AG09309 (cell line): ENCODE measurements at regions not wholly inside any gene's neighbourhood (a gene's known extent, or its start where the extent isn't known, plus 50 kb on each side); places are given as distances from the start of the nearest gene placed in this dataset.

Experiments
- DNase-seq: peaks from one replicate; pipeline ENCODE4 v3.0.0-alpha.2; 2010; ENCODE audit warnings: low read depth
- H3K4me3 ChIP-seq: 2 replicates; pipeline ENCODE4 v1.5.1; 2011; ENCODE audit warnings: mild to moderate bottlenecking, low read depth, low read length, moderate library complexity; ENCODE audit not compliant: control insufficient read depth
- CTCF ChIP-seq: IDR thresholded peaks from 2 replicates; pipeline ENCODE4 v1.5.1; 2011; ENCODE audit warnings: mild to moderate bottlenecking, low read depth, low read length, inconsistent platforms; ENCODE audit not compliant: insufficient read depth, control insufficient read depth; ENCODE audit errors: missing control alignments

GRCh38 chr1:201696217-201696761 is 132.7 kb upstream of the IPO9 start:
- H3K4me3 ChIP-seq = no peak overlapping the region
- TF ChIP-seq CTCF = peak; percentile 14
- DNase-seq = peak; percentile 89

- DNase-seq = no peak
- no peak for TF ChIP-seq CTCF
- no peak overlapping the region for H3K4me3 ChIP-seq
These were observed 131.8 kb upstream of the IPO9 start for GRCh38 chr1:201697174-201697573.

DNA sequence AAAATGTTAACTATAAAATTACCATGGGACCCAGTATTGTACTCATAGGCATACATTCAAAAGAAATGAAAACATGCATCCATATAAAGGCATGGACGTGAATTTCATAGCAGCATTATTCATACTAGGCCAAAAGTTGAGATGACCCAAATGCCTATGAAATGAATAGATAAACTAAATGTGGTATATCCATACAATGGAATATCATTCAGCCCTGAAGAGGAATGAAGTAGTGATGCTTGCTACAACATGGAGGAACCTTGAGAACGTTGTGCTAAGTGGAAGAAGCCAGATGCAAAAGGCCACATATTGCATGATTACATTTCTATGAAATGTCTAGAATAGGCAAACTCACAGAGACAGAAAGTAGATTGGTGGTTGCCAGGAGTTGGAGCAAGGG is 127.1 kb upstream of the IPO9 start:
- DNase-seq = no peak
- no peak overlapping the region for H3K4me3 ChIP-seq
- TF ChIP-seq CTCF = no peak

DNA sequence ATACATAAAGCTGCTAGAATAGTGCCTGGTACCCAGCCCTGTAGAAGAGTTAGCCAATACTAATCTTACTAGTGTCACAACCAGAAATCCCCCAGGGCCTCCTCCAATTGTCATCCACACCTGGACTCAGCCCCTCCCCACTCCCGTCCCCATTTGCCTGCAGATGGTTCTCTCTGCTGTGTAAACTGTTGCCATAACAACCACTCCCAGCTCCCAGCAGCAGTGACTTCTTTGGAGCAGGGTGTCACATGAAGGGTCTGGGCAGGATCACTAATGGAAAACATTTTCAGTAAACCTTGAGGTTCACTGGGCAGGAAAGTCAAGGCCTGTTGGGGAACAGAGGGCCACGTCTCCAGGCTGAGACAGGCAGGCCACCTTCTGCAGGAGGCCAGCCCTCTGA is 126.0 kb upstream of the IPO9 start:
- DNase-seq = no peak
- no peak for TF ChIP-seq CTCF
- H3K4me3 ChIP-seq = no peak overlapping the region

DNA sequence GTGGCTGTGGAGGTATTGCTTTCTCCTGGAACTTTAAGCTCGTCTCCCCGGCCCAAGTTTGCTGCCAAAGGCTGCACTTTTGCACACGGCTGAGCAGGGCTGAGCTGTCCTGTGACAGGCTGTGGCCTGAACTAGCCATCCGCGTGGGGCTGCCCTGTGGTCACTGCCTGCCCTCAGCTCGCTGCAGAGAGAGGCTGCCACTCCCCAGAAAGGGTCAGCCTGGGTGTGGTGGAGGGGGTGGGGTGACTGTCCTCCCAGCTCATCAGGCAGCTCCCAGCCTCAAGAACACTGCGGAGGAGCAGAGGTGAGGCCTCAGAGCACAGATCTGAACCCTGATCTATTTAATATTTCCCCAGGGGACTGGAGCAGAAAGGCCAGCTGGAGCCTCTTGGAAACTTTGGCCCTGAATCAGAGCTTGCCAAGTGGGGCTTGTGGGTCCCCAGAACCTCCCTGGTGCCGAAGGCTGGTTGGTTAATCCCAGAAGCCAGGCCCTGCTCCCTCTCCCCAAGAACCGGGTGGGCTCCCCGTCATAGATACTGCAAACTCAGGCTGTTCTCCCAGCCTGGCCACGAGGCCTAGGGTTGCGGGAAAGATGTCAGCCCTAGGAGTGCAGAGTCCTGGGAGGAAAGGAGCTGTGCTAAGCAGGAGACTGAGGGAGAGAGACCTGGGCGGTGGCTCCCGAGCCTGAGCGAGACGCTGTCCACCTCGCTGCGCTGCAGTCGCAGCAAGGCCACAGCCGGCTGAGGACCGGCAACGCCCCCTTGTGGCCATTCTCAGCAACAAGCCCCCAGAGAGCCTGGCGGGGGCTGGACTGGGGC is 125.1 kb upstream of the IPO9 start:
- no peak overlapping the region for H3K4me3 ChIP-seq
- DNase-seq = no peak
- TF ChIP-seq CTCF = peak; percentile 98

GRCh38 chr1:201704439-201704792 is 124.5 kb upstream of the IPO9 start:
- no peak overlapping the region for H3K4me3 ChIP-seq
- no peak for DNase-seq
- no peak for TF ChIP-seq CTCF

DNA sequence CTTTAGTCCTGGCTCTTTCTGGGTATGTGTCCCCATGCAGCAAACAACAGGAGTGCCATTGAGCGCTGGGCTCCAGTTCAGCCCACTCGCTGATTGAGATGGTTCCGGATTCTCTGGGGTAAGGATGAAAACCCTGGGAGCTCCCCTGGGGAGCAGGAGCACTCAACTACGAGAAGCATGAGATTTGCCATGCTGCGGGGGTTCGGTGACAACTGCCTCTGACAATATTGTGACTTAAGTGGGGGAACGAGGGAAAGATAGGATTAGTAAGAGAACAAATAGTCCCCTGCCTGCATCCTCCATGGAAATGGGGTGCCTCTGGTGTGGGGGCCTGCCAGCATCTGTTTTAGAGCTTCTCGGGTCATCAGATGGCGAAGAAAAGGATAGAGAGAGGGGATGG is 123.6 kb upstream of the IPO9 start:
- TF ChIP-seq CTCF = no peak
- DNase-seq = no peak
- no peak overlapping the region for H3K4me3 ChIP-seq
